ENCODE measurements at regions not wholly inside any gene's neighbourhood (a gene's known extent, or its start where the extent isn't known, plus 50 kb on each side); places are given as distances from the start of the nearest gene placed in this dataset.
A peak's percentile ranks its signal among the peaks of the same experiment; 100 is the strongest.

DNA sequence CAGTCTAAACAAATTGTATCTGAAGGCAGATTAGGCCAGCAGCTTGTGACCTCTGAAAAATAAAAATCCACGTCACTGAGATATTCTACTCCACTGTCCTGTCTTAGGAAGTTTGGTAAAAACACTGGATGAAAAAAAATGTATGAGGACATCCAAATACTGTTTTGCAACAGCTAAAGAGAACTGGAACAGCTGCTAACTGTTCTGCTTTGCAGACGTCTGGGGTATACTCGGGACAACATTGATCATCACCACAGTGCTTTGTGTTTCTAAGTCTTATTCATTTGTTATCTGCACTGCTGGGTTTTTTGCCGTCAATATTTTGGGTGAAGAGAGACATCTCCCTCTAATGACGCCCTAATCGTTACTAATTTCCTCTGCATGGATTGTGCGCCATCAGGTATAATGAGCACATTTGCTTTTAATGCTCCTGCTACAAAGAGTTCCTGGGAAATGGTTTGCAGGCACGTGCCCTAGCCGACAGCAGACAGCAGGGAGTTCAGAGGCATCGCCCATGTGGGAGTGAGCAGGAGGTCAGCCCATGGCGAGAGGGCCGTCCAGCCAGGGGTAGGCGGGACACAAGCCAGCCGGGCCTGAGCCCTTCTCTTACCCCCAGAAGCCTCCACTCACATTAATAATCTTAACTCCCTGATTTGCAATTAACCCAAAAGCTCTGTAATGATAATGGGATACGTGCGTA is 87.0 kb downstream of the CBLN1 start:
- FAIRE-seq (no peak), DNase-seq (ENCODE audit: insufficient read length, low spot score) (no peak)
- TF ChIP-seq, protein P1, sequence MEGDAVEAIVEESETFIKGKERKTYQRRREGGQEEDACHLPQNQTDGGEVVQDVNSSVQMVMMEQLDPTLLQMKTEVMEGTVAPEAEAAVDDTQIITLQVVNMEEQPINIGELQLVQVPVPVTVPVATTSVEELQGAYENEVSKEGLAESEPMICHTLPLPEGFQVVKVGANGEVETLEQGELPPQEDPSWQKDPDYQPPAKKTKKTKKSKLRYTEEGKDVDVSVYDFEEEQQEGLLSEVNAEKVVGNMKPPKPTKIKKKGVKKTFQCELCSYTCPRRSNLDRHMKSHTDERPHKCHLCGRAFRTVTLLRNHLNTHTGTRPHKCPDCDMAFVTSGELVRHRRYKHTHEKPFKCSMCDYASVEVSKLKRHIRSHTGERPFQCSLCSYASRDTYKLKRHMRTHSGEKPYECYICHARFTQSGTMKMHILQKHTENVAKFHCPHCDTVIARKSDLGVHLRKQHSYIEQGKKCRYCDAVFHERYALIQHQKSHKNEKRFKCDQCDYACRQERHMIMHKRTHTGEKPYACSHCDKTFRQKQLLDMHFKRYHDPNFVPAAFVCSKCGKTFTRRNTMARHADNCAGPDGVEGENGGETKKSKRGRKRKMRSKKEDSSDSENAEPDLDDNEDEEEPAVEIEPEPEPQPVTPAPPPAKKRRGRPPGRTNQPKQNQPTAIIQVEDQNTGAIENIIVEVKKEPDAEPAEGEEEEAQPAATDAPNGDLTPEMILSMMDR (IDR thresholded peaks at IDR 0.05; ENCODE audit: insufficient read depth, missing control alignments), result no peak

DNA sequence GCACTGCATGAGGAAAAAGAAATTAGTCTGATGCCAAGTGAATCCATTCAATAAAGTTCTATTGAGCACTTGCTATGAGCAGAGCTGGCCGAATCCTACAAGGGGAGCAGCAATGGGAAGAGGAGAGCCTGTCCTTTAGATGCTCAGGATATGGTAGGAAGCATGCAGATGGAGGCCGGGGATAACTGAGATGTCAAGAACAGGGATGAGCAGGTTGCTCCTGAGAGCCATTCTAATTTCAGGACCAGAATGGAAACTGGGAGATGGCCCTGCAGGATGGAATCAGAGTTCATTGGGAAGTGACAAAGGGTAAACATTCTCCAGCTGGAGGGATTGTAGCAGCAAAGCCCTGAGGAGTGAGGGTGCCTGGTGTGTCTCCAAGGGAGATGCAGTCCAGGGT is 88.0 kb downstream of the CBLN1 start:
- TF ChIP-seq, protein P1 (IDR thresholded peaks at IDR 0.05; ENCODE audit: insufficient read depth, missing control alignments), result no peak
- FAIRE-seq (no peak), DNase-seq (ENCODE audit: insufficient read length, low spot score) (no peak)

DNA sequence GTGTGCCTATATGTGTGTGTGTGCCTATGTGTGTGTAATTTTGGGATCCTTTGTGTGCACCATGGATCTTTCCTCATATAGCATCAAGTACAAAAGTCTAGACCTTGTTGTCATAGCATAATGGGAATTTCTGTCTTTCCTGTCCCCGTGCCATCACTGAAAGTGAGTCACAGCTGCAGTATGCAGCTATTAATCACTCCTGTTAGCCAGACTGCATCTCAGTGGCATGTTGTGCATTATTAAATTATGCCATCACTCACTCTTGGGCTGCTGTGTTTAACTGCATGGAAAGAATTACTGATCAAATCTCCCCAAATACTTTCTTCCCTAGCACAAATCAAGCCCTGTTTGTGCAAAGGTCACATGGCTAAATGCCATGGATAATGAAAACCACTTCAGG is 92.4 kb downstream of the CBLN1 start:
- no peak for DNase-seq (ENCODE audit: insufficient read length, low spot score)
- TF ChIP-seq, protein P1 (IDR thresholded peaks at IDR 0.05; ENCODE audit: insufficient read depth, missing control alignments), result no peak
- FAIRE-seq, result no peak

DNA sequence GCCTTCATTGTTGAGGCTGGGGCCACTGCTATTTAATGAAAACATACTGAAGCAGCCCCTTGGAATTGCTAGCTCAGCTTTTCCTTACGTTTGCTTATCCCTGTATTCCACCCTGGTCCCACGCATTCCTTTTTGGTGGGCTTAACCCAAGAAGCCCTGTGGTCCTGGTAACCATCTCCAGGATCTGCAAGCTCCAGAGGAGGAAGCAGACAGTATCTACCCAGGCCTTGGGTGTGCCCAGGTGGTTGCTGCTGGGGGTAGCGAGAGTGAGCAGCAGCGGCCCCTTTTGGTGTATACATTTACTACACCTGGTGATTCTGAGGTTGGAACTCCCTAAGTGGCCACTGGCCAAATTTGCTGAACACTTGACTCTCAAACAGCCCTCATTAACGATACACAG is 97.7 kb downstream of the CBLN1 start:
- TF ChIP-seq, protein P1 (IDR thresholded peaks at IDR 0.05; ENCODE audit: insufficient read depth, missing control alignments), result peak; percentile 52
- FAIRE-seq, result no peak
- no peak for DNase-seq (ENCODE audit: insufficient read length, low spot score)

DNA sequence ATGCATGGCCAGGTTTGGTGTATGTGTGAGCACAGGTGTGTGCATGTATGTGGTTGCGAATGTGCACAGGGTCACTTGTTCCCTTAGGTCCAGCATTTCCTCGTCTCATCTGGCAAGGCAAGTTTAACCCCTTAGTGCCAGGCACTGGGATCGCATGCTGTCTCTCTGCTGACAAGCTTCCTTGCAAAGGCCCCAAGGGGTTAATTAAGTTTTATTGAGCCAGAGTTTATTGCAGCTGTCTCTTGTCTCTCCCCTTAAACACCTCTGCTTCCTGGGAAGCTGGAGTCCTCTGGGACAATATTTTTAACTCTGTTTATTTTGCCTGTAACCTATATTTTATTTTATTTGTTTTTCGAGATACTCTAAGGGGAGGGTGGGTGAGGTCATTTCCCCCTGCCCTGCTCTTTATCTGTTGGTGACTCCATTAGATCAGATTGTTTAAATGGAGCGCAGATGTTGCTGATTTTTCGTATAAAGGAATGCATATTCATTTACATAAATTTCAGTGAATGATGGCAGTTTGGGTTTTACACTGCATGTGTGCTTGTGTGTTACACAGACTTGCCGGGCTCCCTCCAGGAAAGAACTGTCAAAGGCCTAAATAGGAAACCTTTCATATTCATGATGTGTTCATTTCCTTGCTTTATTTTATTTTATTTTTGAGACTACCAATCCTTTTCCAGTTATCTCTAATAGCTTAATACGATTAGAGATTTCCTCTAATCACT is 99.7 kb downstream of the CBLN1 start:
- FAIRE-seq, result no peak
- DNase-seq (ENCODE audit: insufficient read length, low spot score), result no peak
- TF ChIP-seq, protein P1 (IDR thresholded peaks at IDR 0.05; ENCODE audit: insufficient read depth, missing control alignments), result no peak

DNA sequence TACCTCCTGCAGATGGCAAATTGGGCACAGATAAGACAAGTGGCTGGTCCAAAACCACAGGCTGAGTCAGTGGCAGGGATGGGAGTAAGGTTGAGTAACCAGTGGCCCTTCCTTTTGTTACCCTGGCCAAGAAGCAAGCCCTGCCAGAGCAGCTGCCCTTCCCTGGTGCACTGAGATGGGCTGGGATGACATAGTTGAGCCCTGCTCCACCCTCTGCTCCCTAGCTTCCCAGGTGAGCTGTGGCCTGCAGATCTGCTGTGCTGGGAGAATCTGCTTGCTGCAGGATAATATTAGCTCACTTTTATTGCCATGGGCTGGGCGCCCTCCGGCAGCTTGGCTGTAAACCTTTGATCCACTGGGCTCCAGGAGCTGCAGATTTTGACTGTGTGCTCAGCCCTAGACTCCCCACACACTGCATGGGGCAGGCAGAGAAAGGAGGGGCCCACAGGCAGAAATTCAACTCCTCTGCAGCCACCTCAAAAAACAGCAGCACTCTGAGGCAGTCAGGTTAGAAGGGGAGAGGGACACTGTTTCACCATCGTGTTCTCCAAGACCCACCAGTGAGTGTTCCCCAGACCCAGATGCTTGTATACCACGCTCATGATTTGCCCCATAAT is 101.8 kb downstream of the CBLN1 start:
- no peak for FAIRE-seq
- DNase-seq (ENCODE audit: insufficient read length, low spot score), result no peak
- TF ChIP-seq, protein P1 (IDR thresholded peaks at IDR 0.05; ENCODE audit: insufficient read depth, missing control alignments), result no peak

DNA sequence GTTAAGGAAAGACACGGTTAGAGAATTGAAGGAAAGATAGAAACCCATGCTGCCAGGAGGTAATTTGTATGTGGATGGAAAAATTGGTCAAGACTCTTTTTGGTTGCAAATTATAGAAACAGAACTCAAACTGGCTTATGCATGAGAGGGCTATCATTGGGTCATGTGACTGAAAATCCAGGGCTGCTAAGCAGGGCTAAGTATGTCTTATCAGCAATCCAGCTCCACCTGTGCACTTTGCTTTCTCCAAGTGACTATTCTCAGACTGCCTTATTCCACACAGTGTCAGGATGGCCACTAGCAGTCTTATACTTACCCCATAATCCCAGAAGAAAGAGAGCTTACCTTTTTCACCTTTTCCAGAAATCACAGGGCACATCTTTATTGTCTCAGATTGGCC is 113.5 kb downstream of the CBLN1 start:
- TF ChIP-seq, protein P1 (IDR thresholded peaks at IDR 0.05; ENCODE audit: insufficient read depth, missing control alignments), result no peak
- FAIRE-seq (no peak), DNase-seq (ENCODE audit: insufficient read length, low spot score) (no peak)
